HCT116 (cell line): ENCODE measurements at regions not wholly inside any gene's neighbourhood (a gene's known extent, or its start where the extent isn't known, plus 50 kb on each side); places are given as distances from the start of the nearest gene placed in this dataset.

Experiments
- ATAC-seq: fragments of 200-7000 bp; cut with Tn5 transposase; 2 replicates; pipeline ENCODE4 v1.9.1; 2020; ENCODE audit warnings: mild to moderate bottlenecking, moderate library complexity
- BruUV-seq: library from RNA; stranded (reverse); fragments of 400-500 nt; replicated peaks from 2 replicates; lab custom pipeline; 2021; lab: Mats Ljungman, UMichigan
- CTCF ChIA-PET: fragments of 300-600 bp; sonication (Branson Sonifier 250); formaldehyde crosslinking; loops from one replicate; lab custom pipeline; 2021; ENCODE audit warnings: antibody characterized with exemption; lab: Charles Lee
- POLR2A ChIA-PET: fragments of 300-600, 350-600 bp; sonication (Branson Sonifier 250); formaldehyde crosslinking; loops from one replicate; lab custom pipeline; 2021; ENCODE audit warnings: antibody characterized with exemption; lab: Charles Lee
- RAD21 ChIA-PET, 2 experiments: fragments of 300-600 bp; sonication (Branson Sonifier 250); formaldehyde crosslinking; loops; one replicate each; lab custom pipeline; 2023; ENCODE audit warnings: low total read pairs in 2 of 2; ENCODE audit not compliant: uncharacterized antibody in 2 of 2, unreplicated experiment in 2 of 2, low non-redundant PET in 1 of 2; lab: Charles Lee
- DNase-seq: peaks from one replicate; pipeline ENCODE4 v3.0.0-alpha.2; 2010; ENCODE audit warnings: low read depth, low spot score
- H2AFZ ChIP-seq: fragments of 200-600 bp; shearing (Covaris generic), sonication (generic); 2 replicates; pipeline ENCODE4 v1.6.1; 2017; ENCODE audit warnings: low read depth, mixed run types, mixed read lengths, antibody characterized with exemption, low read length; ENCODE audit not compliant: poor library complexity, severe bottlenecking
- H3K27ac ChIP-seq: 2 replicates; pipeline ENCODE4 v1.5.1; 2012; ENCODE audit warnings: low read depth, low read length
- H3K27me3 ChIP-seq: fragments of 200-600 bp; sonication (generic); 2 replicates; pipeline ENCODE4 v1.6.1; 2016; ENCODE audit warnings: mixed run types, low read length, mixed read lengths; ENCODE audit not compliant: insufficient read depth
- H3K36me3 ChIP-seq, 2 experiments: fragments of 200-500 bp in 1 of 2; fragments of 200-600 bp in 1 of 2; sonication (Bioruptor generic) in 1 of 2; sonication (generic) in 1 of 2; 2 replicates each; pipeline versions ENCODE4 v1.5.1 to v1.6.1; 2014 to 2016; ENCODE audit warnings: low read length in 2 of 2, inconsistent platforms in 1 of 2, mixed read lengths in 1 of 2, mixed run types in 1 of 2; ENCODE audit not compliant: insufficient read depth in 2 of 2, control insufficient read depth in 1 of 2
- H3K4me1 ChIP-seq, 2 experiments: fragments of 200-600 bp in 1 of 2; sonication (generic) in 1 of 2; 2 replicates each; pipeline versions ENCODE4 v1.5.1 to v1.6.1; 2012 to 2017; ENCODE audit warnings: low read length in 2 of 2, inconsistent platforms in 1 of 2, mild to moderate bottlenecking in 1 of 2, mixed read lengths in 1 of 2, mixed run types in 1 of 2, moderate library complexity in 1 of 2; ENCODE audit not compliant: insufficient read depth in 2 of 2, control insufficient read depth in 1 of 2
- H3K4me2 ChIP-seq: fragments of 200-600 bp; sonication (generic); 2 replicates; pipeline ENCODE4 v1.6.1; 2017; ENCODE audit warnings: mixed run types, low read length, mixed read lengths
- H3K4me3 ChIP-seq, 2 experiments: fragments of 200-600 bp in 1 of 2; sonication (generic) in 1 of 2; replicated peaks in 1 of 2; 2 replicates each; pipeline ENCODE4 v1.5.1; 2011 to 2016; ENCODE audit warnings: low read length in 2 of 2, control low read depth in 1 of 2, low read depth in 1 of 2, mild to moderate bottlenecking in 1 of 2, mixed read lengths in 1 of 2, mixed run types in 1 of 2
- H3K79me2 ChIP-seq: fragments of 200-600 bp; sonication (generic); 2 replicates; pipeline ENCODE4 v1.6.1; 2017; ENCODE audit warnings: mild to moderate bottlenecking, mixed run types, low read length, moderate library complexity, mixed read lengths; ENCODE audit not compliant: insufficient read depth
- H3K9ac ChIP-seq: fragments of 200-600 bp; sonication (generic); 2 replicates; pipeline ENCODE4 v1.6.1; 2016; ENCODE audit warnings: low read length, mixed read lengths
- H3K9me2 ChIP-seq: fragments of 200-600 bp; sonication (generic), shearing (Covaris generic); 2 replicates; pipeline ENCODE4 v1.6.1; 2017; ENCODE audit warnings: mixed run types, mild to moderate bottlenecking, moderate library complexity; ENCODE audit not compliant: insufficient read depth
- H3K9me3 ChIP-seq, 2 experiments: fragments of 200-500 bp in 1 of 2; fragments of 200-600 bp in 1 of 2; sonication (Bioruptor generic) in 1 of 2; sonication (generic) in 1 of 2; 2 replicates each; pipeline ENCODE4 v1.6.1; 2014 to 2017; ENCODE audit warnings: low read length in 2 of 2, mixed read lengths in 2 of 2, inconsistent platforms in 1 of 2, low read depth in 1 of 2, mild to moderate bottlenecking in 1 of 2, mixed run types in 1 of 2, moderate library complexity in 1 of 2; ENCODE audit not compliant: control insufficient read depth in 1 of 2, insufficient read depth in 1 of 2
- H4K20me1 ChIP-seq: fragments of 200-600 bp; sonication (generic), shearing (Covaris generic); 2 replicates; pipeline ENCODE4 v1.6.1; 2017; ENCODE audit warnings: mixed run types, mild to moderate bottlenecking, moderate library complexity; ENCODE audit not compliant: insufficient read depth
- CBX3 ChIP-seq: IDR thresholded peaks from 2 replicates; pipeline ENCODE4 v1.6.1; 2012; ENCODE audit warnings: low read depth
- CEBPB ChIP-seq: IDR thresholded peaks from 2 replicates; pipeline ENCODE4 v1.6.1; 2012; ENCODE audit warnings: low read depth
- CTCF ChIP-seq, 3 experiments: fragments of 200-600 bp in 1 of 3; sonication (generic) in 1 of 3; IDR thresholded peaks in 2 of 3; conservative IDR thresholded peaks in 1 of 3; 2 replicates each; pipeline ENCODE4 v1.5.1; 2012 to 2017; ENCODE audit warnings: low read depth in 2 of 3, low read length in 2 of 3, antibody characterized with exemption in 1 of 3, borderline replicate concordance in 1 of 3, control low read depth in 1 of 3, mild to moderate bottlenecking in 1 of 3, mixed read lengths in 1 of 3, mixed run types in 1 of 3, moderate library complexity in 1 of 3; ENCODE audit not compliant: insufficient read depth in 1 of 3
- ELF1 ChIP-seq: IDR thresholded peaks from 2 replicates; pipeline ENCODE4 v1.6.1; 2012; ENCODE audit warnings: low read depth, borderline replicate concordance
- EZH2 ChIP-seq: fragments of 200-600 bp; sonication (generic); IDR thresholded peaks from 2 replicates; pipeline ENCODE4 v1.6.1; 2017; ENCODE audit warnings: antibody characterized with exemption, mixed run types
- FOSL1 ChIP-seq: IDR thresholded peaks from 2 replicates; pipeline ENCODE4 v1.6.1; 2012; ENCODE audit warnings: low read depth
- JUND ChIP-seq: IDR thresholded peaks from 2 replicates; pipeline ENCODE4 v1.6.1; 2012
- POLR2A ChIP-seq: IDR thresholded peaks from 2 replicates; pipeline ENCODE4 v1.7.0; 2011; ENCODE audit warnings: borderline replicate concordance; ENCODE audit not compliant: insufficient read depth, insufficient read length; ENCODE audit errors: extremely low read depth
- REST ChIP-seq: IDR thresholded peaks from 2 replicates; pipeline ENCODE4 v1.6.1; 2012; ENCODE audit warnings: low read depth
- SIN3A ChIP-seq: IDR thresholded peaks from 2 replicates; pipeline ENCODE4 v1.6.1; 2012; ENCODE audit warnings: low read depth
- SP1 ChIP-seq: IDR thresholded peaks from 2 replicates; pipeline ENCODE4 v1.6.1; 2012; ENCODE audit warnings: low read depth
- TCF7L2 ChIP-seq: IDR thresholded peaks from 2 replicates; pipeline ENCODE4 v1.7.0; 2011; ENCODE audit warnings: borderline replicate concordance, inconsistent platforms; ENCODE audit not compliant: insufficient read depth, insufficient read length; ENCODE audit errors: extremely low read depth
- ZFX ChIP-seq: fragments of 450-650 bp; IDR thresholded peaks from 2 replicates; pipeline ENCODE4 v1.6.1; 2017
- ZNF274 ChIP-seq: fragments of 200-500 bp; sonication (Bioruptor generic); IDR thresholded peaks from 2 replicates; pipeline ENCODE4 v1.6.1; 2014; ENCODE audit warnings: mild to moderate bottlenecking, low read depth, low read length, inconsistent platforms
- intact Hi-C: fragments of 100-400 bp; cut with micrococcal nuclease; formaldehyde crosslinking; loops from 2 replicates; pipeline ENCODE4 v1.10.0; 2022

GRCh38 chr6:134546962-134547645, 229.2 kb upstream of the SGK1 start:
- RAD21 ChIA-PET: no interaction called here
- no peaks in the 10 kb centered on the region for H3K9me2 ChIP-seq

More at GRCh38 chr6:134546962-134547645, 229.2 kb upstream of the SGK1 start:
- intact Hi-C loops: no loop called here
- H3K9ac ChIP-seq: no peak overlapping the region
- no peaks in the 10 kb centered on the region for H3K9me3 ChIP-seq
- TF ChIP-seq CTCF (IDR thresholded peaks at IDR 0.05 in 2 of 3, conservative IDR thresholded peaks at IDR 0.05 in 1 of 3; ENCODE audit: borderline replicate concordance in 1 of 3, insufficient read depth in 1 of 3, low read depth in 2 of 3, low read length in 2 of 3) (no peak), JUND (no peak), EZH2 (no peak), ZFX (no peak), SIN3A (no peak), TCF7L2 (no peak), SP1 (no peak), ELF1 (no peak), CEBPB (no peak), FOSL1 (no peak), REST (no peak), POLR2A (no peak), ZNF274 (no peak), CBX3 (no peak)
- H3K27me3 ChIP-seq: no peaks in the 10 kb centered on the region
- H2AFZ ChIP-seq: no peak overlapping the region
- no peak overlapping the region for H3K27ac ChIP-seq
- BruUV-seq: no TSS peak
- no peak overlapping the region for H3K4me3 ChIP-seq
- peaks cover 0 to 5% of the 10 kb centered on the region in 2 experiments; a peak in 1 of 4 replicates for H3K4me1 ChIP-seq
- ChIA-PET CTCF (no interaction called here), POLR2A (no interaction called here)
- no peaks in the 10 kb centered on the region for H4K20me1 ChIP-seq
- ATAC-seq (no peak), DNase-seq (no peak)
- H3K4me2 ChIP-seq: no peak overlapping the region
- H3K79me2 ChIP-seq: no peaks in the 10 kb centered on the region
- H3K36me3 ChIP-seq: no peaks in the 10 kb centered on the region
